ENCODE measurements at regions not wholly inside any gene's neighbourhood (a gene's known extent, or its start where the extent isn't known, plus 50 kb on each side); places are given as distances from the start of the nearest gene placed in this dataset.

DNA sequence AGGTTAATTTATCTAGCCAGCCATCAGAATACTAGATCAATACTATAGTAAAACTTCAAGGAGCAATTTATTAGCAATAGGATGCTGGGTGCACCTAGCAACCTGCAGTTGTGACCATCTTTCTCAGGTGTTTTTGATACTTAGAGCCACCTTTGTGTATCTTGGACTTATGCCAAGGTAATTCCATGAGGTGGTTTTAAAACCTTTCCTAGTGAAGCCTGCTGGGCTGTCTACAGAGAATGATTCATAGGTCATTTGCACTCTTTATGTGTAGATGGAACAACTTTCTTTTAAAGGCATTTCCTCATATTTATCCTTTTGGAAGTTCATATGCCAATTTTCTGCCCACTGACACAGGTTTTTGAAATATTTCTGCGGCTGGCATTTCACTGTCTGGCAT, 1030.1 kb upstream of the POU3F3 start:
- no peak for DNase-seq (ENCODE audit: low read depth in 1 of 2, low spot score in 1 of 2)
- H3K27me3 ChIP-seq (ENCODE audit: insufficient read depth, poor library complexity, severe bottlenecking) = no peaks in the 10 kb centered on the region
- TF ChIP-seq, protein P1, sequence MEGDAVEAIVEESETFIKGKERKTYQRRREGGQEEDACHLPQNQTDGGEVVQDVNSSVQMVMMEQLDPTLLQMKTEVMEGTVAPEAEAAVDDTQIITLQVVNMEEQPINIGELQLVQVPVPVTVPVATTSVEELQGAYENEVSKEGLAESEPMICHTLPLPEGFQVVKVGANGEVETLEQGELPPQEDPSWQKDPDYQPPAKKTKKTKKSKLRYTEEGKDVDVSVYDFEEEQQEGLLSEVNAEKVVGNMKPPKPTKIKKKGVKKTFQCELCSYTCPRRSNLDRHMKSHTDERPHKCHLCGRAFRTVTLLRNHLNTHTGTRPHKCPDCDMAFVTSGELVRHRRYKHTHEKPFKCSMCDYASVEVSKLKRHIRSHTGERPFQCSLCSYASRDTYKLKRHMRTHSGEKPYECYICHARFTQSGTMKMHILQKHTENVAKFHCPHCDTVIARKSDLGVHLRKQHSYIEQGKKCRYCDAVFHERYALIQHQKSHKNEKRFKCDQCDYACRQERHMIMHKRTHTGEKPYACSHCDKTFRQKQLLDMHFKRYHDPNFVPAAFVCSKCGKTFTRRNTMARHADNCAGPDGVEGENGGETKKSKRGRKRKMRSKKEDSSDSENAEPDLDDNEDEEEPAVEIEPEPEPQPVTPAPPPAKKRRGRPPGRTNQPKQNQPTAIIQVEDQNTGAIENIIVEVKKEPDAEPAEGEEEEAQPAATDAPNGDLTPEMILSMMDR (IDR thresholded peaks at IDR 0.05; ENCODE audit: insufficient read depth, low read length) = no peak
- no peak for TF ChIP-seq GABPA (IDR thresholded peaks at IDR 0.05; ENCODE audit: low read depth)
- TF ChIP-seq SPI1 (IDR thresholded peaks at IDR 0.05; ENCODE audit: borderline replicate concordance, low read depth) = no peak
- TF ChIP-seq, protein P2, sequence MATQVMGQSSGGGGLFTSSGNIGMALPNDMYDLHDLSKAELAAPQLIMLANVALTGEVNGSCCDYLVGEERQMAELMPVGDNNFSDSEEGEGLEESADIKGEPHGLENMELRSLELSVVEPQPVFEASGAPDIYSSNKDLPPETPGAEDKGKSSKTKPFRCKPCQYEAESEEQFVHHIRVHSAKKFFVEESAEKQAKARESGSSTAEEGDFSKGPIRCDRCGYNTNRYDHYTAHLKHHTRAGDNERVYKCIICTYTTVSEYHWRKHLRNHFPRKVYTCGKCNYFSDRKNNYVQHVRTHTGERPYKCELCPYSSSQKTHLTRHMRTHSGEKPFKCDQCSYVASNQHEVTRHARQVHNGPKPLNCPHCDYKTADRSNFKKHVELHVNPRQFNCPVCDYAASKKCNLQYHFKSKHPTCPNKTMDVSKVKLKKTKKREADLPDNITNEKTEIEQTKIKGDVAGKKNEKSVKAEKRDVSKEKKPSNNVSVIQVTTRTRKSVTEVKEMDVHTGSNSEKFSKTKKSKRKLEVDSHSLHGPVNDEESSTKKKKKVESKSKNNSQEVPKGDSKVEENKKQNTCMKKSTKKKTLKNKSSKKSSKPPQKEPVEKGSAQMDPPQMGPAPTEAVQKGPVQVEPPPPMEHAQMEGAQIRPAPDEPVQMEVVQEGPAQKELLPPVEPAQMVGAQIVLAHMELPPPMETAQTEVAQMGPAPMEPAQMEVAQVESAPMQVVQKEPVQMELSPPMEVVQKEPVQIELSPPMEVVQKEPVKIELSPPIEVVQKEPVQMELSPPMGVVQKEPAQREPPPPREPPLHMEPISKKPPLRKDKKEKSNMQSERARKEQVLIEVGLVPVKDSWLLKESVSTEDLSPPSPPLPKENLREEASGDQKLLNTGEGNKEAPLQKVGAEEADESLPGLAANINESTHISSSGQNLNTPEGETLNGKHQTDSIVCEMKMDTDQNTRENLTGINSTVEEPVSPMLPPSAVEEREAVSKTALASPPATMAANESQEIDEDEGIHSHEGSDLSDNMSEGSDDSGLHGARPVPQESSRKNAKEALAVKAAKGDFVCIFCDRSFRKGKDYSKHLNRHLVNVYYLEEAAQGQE (IDR thresholded peaks at IDR 0.05; ENCODE audit: insufficient replicate concordance, low read depth) = no peak
- H3K4me3 ChIP-seq (replicated peaks; ENCODE audit: insufficient read depth, low read length) = no peak overlapping the region
- H3K27ac ChIP-seq (replicated peaks) = no peak overlapping the region

DNA sequence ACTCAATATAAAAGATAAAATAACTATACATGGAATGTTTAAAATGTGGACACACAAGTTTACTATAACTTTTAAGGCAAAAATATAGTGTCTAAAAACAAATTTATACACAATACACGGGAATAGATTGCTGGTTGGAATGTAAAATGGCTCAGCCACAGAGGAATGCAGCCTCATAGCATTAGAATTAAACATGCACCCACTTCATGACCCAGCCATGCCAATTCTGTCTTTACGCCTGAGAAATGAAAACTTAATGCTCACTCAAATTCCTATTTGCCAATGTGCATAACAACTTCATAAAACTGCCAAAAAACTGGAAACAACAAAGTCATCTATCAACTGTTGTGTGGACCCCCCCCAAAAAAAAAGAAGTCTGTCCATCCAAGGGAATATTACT, 1006.6 kb upstream of the POU3F3 start:
- Histone ChIP-seq H3K4me3 (replicated peaks; ENCODE audit: insufficient read depth, low read length) (no peak overlapping the region), H3K27ac (replicated peaks) (no peak overlapping the region), H3K27me3 (ENCODE audit: insufficient read depth, poor library complexity, severe bottlenecking) (no peaks in the 10 kb centered on the region)
- no peak for DNase-seq (ENCODE audit: low read depth in 1 of 2, low spot score in 1 of 2)
- no peak for TF ChIP-seq GABPA (IDR thresholded peaks at IDR 0.05; ENCODE audit: low read depth)
- TF ChIP-seq, protein P1 (IDR thresholded peaks at IDR 0.05; ENCODE audit: insufficient read depth, low read length) = no peak
- no peak for TF ChIP-seq POLR2AphosphoS5 (IDR thresholded peaks at IDR 0.05; ENCODE audit: low read depth)
- TF ChIP-seq, protein P2 (IDR thresholded peaks at IDR 0.05; ENCODE audit: insufficient replicate concordance, low read depth) = no peak
- no peak for TF ChIP-seq SPI1 (IDR thresholded peaks at IDR 0.05; ENCODE audit: borderline replicate concordance, low read depth)

DNA sequence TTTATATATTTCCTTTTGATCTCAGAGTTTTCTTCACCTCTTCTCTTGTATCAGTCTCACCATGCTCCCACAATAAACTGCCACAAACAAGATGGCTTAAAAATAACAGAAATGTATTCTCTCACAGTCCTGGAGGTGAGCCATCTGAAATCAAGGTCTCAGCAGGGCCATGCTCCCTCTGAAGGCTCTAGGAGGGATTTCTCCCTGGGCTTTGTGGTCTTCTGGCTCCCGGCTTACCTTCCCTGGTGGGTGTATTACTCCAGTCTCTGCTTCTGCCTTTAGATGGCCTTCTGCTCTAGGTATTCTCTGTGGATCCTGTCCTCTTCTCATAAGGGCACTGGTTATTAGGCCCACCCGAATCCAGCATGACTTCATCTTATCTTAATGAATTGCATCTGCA, 994.7 kb upstream of the POU3F3 start:
- TF ChIP-seq, protein P1 (IDR thresholded peaks at IDR 0.05; ENCODE audit: insufficient read depth, low read length) = no peak
- TF ChIP-seq SPI1 (IDR thresholded peaks at IDR 0.05; ENCODE audit: borderline replicate concordance, low read depth) (no peak), GABPA (IDR thresholded peaks at IDR 0.05; ENCODE audit: low read depth) (no peak), POLR2AphosphoS5 (IDR thresholded peaks at IDR 0.05; ENCODE audit: low read depth) (no peak)
- TF ChIP-seq, protein P2 (IDR thresholded peaks at IDR 0.05; ENCODE audit: insufficient replicate concordance, low read depth) = no peak
- DNase-seq (ENCODE audit: low read depth in 1 of 2, low spot score in 1 of 2) = no peak
- Histone ChIP-seq H3K4me3 (replicated peaks; ENCODE audit: insufficient read depth, low read length) (no peak overlapping the region), H3K27ac (replicated peaks) (no peak overlapping the region), H3K27me3 (ENCODE audit: insufficient read depth, poor library complexity, severe bottlenecking) (no peaks in the 10 kb centered on the region)

Data from HL-60 (cell line).